ENCODE measurements at regions not wholly inside any gene's neighbourhood (a gene's known extent, or its start where the extent isn't known, plus 50 kb on each side); places are given as distances from the start of the nearest gene placed in this dataset.

GRCh38 chr22:27156821-27157489, 499.6 kb downstream of the MIAT start:
- intact Hi-C loops (cut with DNase I) = no loop called here
- no peak for DNase-seq
- ATAC-seq = no peak

GRCh38 chr22:27157666-27158370, 500.4 kb downstream of the MIAT start:
- ATAC-seq = no peak
- no peak for DNase-seq
- intact Hi-C loops (cut with DNase I) = no loop called here

GRCh38 chr22:27159016-27159415, 501.6 kb downstream of the MIAT start:
- intact Hi-C loops (cut with DNase I) = no loop called here
- no peak for DNase-seq
- ATAC-seq = no peak

GRCh38 chr22:27159716-27160295, 502.4 kb downstream of the MIAT start:
- ATAC-seq = no peak
- intact Hi-C loops (cut with DNase I) = no loop called here
- no peak for DNase-seq

DNA sequence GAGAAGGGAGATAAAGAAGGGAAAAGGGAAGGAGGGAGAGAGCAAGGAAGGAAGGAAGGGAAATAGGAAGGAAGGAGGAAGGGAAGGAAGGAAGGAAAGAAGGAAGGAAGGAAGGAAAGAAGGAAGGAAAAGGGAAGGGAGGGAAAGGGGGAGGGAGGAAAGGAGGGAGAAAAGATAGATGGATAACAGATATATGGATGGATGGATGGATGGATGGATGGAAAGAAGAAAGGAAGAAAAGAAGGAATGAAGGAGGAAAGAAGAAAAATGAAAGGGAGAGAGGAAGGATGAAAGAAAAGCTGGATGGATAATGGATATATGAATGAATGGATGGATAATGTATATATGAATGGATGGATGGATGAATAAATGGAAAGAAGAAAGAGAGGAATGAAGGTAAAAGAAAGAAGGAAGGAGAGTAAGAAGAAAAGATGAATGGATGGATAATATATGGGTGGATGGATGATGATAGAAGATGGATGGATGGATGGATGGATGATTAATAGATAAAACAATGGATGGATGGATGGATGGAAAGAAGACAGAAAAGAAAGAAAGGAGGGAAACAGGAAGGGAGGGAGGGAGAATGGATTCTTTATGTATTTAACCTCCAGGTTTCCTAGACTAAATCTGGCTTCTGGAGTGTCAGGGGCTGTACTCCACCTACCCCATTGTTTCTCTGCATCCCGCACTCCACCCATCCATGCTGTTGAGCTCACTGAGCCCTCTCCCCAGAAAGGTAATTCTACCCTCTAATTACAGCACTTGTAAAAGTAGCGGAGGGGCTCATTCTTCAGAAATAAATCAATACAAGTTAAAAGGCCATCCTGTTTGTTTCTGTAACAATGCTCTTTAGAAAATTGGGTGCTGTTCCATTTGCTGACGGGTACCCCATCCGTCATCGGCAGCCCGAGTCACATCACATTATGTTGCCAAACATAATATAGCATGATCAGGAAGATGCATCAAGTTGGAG, 506.1 kb downstream of the MIAT start:
- ATAC-seq (no peak), DNase-seq (no peak)
- intact Hi-C loops (cut with DNase I) = no loop called here

DNA sequence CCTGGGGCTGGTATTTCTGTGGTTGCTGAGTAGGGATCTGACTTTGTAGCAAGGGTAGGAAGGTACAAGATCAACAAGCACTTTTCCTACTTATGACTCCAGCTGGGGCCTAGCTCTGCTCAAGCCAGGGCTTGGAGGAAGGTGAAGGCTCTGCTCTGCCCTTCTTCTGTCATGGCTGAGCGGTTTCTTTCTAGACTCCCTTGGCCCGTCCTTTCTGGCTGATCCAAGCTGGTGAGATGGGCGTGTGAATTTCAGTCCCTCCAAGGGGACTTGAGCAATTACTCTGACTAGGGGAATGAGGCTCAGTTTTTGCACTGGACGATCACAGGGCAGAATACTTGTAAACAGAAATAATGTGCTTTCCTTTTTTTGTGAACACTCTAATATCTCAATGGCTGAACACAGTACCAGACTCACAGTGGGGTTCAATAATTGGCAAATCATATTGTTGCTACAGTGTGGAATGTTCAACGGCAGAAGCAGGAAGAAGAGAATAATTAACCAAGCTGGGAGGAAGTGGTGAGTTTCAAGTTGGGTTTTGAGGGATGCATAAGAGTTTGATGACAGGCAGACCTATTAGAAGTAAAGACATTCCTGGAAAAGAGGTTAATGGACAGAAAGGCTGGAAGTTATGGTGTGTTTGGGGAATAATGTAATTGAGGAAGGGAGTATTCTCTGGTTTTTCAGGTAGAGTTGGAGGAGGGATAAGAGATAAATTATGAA, 507.6 kb downstream of the MIAT start:
- intact Hi-C loops (cut with DNase I) = no loop called here
- ATAC-seq (no peak), DNase-seq (no peak)

DNA sequence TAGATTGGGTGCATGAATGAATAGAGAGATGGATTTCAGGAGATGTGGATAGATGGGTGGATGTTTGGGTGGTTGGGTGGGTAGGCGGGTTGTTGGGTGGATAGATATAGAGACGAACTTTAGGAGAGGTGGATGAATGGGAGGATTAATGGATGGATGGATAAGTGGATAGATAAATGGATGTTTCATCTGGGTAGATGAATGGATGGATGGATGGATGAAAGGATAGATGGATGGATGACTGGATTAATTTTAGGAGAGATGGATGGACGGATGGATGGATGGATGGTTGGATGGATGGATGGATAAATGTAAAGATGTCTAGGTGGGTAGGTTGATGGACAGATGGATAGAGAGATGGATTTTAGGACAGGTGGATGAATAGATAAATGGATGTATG, 511.3 kb downstream of the MIAT start:
- DNase-seq = no peak
- no peak for ATAC-seq
- intact Hi-C loops (cut with DNase I) = no loop called here

DNA sequence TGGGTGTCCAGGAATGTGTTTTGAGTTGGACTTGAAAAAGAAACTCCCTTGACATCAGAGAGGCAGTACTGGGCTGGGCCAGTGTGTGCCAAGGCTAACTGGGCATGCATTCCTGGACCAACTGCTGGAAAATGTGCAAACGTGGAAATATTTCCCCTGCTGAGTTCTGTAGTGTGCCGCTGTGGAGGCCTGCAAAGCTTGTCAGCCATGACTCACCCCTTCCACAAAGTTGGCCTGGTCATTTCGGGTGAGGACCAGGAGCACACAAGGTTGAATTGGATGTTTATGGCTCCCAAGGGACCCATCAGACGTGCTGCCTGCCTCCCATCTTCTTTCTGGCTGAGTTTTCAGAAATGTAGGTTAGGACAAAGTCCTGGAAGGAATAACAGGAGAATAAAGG, 513.1 kb downstream of the MIAT start:
- DNase-seq = peak; percentile 39
- intact Hi-C loops (cut with DNase I) = no loop called here
- ATAC-seq = peak; percentile 71 to 92

DNA sequence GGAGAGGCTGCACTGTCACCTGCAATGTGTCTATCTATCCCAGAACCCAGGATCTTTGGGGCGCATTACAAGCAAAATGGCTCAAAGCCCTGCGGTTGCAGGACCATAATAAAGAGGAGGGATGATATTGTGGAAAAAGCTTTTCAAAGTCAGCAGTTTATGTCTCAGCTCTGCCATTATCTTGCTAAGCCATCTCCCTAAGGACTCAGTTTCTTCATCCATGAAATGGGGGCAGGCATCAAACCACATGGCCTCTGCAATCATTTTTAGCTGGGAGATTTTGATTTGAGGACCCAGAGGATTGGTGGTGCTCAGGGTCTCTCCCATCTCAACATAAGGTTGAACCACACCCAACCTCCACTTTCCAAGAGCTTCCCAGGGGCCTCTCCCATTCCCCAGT, 513.8 kb downstream of the MIAT start:
- ATAC-seq = no peak
- DNase-seq = no peak
- intact Hi-C loops (cut with DNase I) = no loop called here

GRCh38 chr22:27173530-27173929, 516.1 kb downstream of the MIAT start:
- DNase-seq = no peak
- no peak for ATAC-seq
- intact Hi-C loops (cut with DNase I) = no loop called here

DNA sequence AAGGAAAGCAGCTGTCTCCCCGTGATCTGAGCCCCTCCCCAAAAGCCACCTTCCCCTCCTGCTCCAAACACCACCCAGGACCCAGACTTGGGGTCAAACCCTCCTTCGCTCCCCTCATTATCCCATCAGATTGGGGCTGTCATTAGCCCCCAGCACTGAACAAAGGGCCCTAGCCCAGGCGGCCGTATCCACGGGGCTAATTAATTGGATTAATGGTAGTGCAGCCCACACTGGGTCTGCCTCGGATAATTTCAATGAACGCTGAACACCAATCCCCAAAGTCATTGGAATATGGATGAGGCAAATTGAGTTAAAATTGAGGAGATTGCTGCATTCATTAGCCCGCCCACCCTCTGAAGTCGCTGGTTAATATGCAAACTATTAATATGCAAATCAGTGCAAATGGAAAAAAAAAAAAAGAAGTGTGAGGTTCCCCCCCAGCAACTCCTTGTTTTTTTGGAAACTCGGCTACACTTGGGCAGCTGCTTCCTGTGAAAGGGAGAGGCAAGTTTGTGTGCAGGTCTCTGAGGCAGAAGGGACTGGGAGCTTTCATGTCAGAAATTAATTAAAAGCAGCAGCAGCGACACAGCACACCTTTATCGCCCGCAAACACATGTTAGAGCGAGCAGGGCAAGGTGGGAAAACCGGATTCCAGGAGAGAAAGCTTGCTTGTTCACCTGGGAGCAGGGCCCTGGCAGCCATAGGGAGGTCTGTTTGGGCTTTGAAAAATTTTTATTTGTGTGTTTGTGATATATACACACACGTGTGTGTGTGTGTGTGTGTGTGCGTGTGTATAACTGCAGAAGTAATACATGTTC, 517.8 kb downstream of the MIAT start:
- DNase-seq (no peak), ATAC-seq (no peak)
- intact Hi-C loops (cut with DNase I) = no loop called here

GRCh38 chr22:27175974-27176373, 518.6 kb downstream of the MIAT start:
- ATAC-seq (no peak), DNase-seq (no peak)
- intact Hi-C loops (cut with DNase I) = no loop called here

DNA sequence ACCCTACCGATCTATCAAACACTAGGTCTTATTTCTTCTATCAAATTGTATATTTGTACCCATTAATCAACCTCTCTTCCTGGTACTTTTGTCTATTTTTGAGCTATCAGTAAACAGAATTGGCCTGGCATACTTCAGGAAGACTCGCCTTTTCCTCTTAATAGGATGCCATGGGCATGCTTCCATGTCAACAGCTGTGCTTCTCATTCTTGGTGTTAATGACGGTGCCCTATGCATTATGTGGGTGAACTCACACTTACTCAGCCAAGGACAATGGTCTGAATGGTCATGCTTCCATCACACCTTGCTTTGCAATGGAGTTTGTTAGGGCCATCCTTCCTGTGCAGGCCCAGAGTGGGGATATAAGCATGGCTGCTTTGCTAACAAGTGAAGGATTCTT, 521.8 kb downstream of the MIAT start:
- DNase-seq (no peak), ATAC-seq (no peak)
- intact Hi-C loops (cut with DNase I) = no loop called here

- DNase-seq (no peak), ATAC-seq (no peak)
- intact Hi-C loops (cut with DNase I) = no loop called here
Measured at GRCh38 chr22:27181537-27181936, 524.1 kb downstream of the MIAT start.

DNA sequence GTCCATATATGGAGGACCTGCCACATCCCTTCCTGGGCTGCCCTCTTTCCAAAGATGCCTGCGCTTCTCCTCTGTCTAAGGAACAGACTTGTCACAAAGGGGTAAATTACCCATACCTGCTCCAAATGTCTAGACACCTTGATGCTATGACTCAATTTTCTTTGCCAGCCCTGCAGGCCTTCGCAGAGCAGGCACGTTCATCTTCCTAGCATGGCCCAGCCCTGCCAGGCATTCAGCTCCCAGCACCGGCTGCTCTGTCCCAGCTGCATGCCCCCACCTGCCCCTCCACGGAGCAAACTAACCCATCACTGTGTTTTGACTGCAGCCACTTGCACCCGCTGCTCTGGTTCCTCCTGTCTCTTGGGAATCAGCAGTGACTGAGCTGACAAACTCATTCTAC, 526.1 kb downstream of the MIAT start:
- DNase-seq (no peak), ATAC-seq (no peak)
- intact Hi-C loops (cut with DNase I) = no loop called here

DNA sequence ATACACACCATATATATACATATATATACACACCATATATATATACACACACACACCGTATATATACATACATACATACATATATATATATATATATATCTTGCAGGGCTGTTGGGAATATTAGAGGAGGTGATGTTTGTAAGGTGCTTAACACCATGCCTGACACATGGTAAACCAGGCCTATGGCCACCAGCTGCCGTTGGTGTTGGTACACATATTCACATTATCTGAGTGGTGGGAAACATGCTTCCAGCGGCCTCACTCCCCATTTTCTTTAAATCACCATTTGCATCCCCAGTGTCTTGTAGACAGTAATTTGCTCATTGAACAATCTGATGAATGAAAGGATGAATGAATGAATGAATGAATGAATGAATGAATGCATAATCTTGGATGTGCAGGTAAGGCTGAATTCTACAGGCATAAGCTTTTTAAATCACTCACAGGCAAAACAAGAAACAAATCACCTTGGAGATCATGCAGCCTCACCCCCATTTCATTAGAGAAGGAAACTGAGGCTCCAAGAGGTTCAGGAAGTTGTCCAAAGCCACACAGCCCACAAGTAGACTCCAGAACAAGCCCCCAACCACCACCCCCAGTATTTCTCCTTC, 527.8 kb downstream of the MIAT start:
- intact Hi-C loops (cut with DNase I) = no loop called here
- no peak for ATAC-seq

GRCh38 chr22:27185760-27186302, 528.4 kb downstream of the MIAT start:
- no peak for ATAC-seq
- DNase-seq = no peak
- intact Hi-C loops (cut with DNase I) = no loop called here

More for the DNA sequence above, 527.8 kb downstream of the MIAT start:
- no peak for DNase-seq

DNA sequence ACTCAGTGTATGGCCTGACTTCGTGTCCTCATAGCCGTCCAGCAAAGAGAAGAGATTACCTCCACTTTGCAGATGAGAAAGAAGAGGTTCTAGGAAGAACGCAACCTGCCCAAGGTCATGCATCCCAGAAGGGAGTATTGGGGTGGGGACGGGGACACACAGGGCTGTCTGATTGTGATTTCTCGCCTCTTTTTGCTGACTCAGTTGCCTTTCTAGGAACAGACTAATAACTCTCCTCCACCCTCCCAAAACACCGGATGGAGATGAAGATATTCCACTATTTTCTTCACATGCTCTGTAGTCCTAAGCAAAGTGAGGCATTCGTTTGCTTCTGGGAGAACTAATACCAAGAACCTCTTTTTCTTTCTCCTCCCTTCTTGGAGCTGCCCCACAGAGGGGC, 529.3 kb downstream of the MIAT start:
- DNase-seq (no peak), ATAC-seq (no peak)
- intact Hi-C loops (cut with DNase I) = no loop called here
